ENCODE measurements at regions not wholly inside any gene's neighbourhood (a gene's known extent, or its start where the extent isn't known, plus 50 kb on each side); places are given as distances from the start of the nearest gene placed in this dataset.

GRCh38 chr13:80113714-80114454, 227.0 kb downstream of the SPRY2 start:
- H3K4me3 ChIP-seq = no peak overlapping the region
- no peaks in the 10 kb centered on the region for H3K9me3 ChIP-seq
- intact Hi-C loops (cut with DNase I) = no loop called here
- H3K27ac ChIP-seq = no peak overlapping the region
- DNase-seq = no peak
- no peaks in the 10 kb centered on the region for H3K27me3 ChIP-seq
- no peaks in the 10 kb centered on the region for H3K36me3 ChIP-seq
- H3K9ac ChIP-seq (ENCODE audit: low read depth in 2 of 2, low read length in 2 of 2) = no peak overlapping the region
- TF ChIP-seq CTCF (IDR thresholded peaks at IDR 0.05) = no peak
- no peaks in the 10 kb centered on the region for H3K4me1 ChIP-seq

DNA sequence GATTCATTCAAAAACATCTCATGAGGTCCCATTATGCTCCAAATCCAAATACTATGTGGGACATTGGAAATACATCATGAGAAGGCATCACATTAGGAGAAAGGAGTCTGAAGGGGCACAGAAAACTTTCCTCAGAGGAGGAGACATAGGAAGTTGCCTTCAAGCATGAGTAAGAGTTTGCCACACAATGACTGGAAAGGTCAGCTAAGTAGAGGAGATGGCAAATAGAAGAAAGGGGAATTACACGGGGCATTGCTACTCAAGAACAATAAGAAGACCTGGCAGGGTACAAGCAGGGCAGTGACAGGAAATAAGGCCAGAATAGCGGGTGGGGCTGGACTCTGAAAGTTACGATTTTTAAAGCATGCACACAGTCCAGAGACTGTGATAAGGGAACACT, 231.6 kb downstream of the SPRY2 start:
- Histone ChIP-seq H3K4me3 (no peak overlapping the region), H3K9ac (ENCODE audit: low read depth in 2 of 2, low read length in 2 of 2) (no peak overlapping the region), H3K36me3 (no peaks in the 10 kb centered on the region), H3K9me3 (no peaks in the 10 kb centered on the region), H3K4me1 (no peaks in the 10 kb centered on the region), H3K27ac (no peak overlapping the region), H3K27me3 (no peaks in the 10 kb centered on the region)
- TF ChIP-seq CTCF (IDR thresholded peaks at IDR 0.05) = no peak
- intact Hi-C loops (cut with DNase I) = no loop called here
- no peak for DNase-seq

DNA sequence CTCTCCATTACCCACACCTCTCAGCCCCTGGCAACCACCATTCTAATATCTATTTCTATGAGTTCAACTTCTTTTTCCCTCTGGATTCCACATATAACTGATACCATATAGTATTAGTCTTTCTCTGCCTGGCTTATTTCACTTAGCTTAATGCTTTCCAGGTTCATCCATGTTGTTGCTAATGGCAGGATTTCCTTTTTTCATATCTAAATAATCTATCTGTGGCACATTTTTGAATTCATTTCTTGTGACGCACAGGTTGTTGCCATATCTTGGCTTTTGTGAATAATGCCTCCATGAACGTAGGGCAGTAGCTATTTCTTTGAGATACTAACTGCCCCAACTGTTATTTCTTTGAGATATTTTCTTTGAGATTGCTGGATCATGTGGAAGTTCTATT, 235.6 kb downstream of the SPRY2 start:
- H3K27ac ChIP-seq = no peak overlapping the region
- H3K27me3 ChIP-seq = no peaks in the 10 kb centered on the region
- H3K4me3 ChIP-seq = no peak overlapping the region
- no peak for DNase-seq
- H3K9me3 ChIP-seq = no peaks in the 10 kb centered on the region
- no peak for TF ChIP-seq CTCF (IDR thresholded peaks at IDR 0.05)
- no peaks in the 10 kb centered on the region for H3K36me3 ChIP-seq
- no peak overlapping the region for H3K9ac ChIP-seq (ENCODE audit: low read depth in 2 of 2, low read length in 2 of 2)
- no peaks in the 10 kb centered on the region for H3K4me1 ChIP-seq
- intact Hi-C loops (cut with DNase I) = no loop called here

DNA sequence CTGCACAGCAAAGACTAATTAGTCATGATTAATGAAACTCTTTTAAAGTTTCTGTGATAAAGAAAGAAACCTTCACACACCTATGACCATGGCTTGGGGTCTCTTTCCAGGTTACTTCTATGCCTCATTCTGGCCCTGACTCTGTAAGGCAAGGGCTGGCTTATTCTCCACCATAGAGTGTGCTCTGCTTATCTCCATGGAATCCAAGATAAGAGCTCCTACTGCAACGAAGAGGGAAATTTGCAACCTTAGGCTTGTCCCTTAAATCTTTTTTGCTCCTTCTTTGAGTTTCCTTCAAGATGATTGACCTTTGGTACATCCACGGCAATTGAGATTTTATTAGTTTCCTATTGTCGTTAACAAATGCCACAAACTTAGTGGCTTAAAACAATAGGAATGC, 239.9 kb downstream of the SPRY2 start:
- H3K27me3 ChIP-seq = no peaks in the 10 kb centered on the region
- no peak overlapping the region for H3K27ac ChIP-seq
- H3K4me3 ChIP-seq = no peak overlapping the region
- no peak overlapping the region for H3K9ac ChIP-seq (ENCODE audit: low read depth in 2 of 2, low read length in 2 of 2)
- H3K4me1 ChIP-seq = no peaks in the 10 kb centered on the region
- TF ChIP-seq CTCF (IDR thresholded peaks at IDR 0.05) = no peak
- intact Hi-C loops (cut with DNase I) = no loop called here
- no peak for DNase-seq
- H3K9me3 ChIP-seq = no peaks in the 10 kb centered on the region
- H3K36me3 ChIP-seq = no peaks in the 10 kb centered on the region

- H3K27ac ChIP-seq = no peak overlapping the region
- H3K9me3 ChIP-seq = no peaks in the 10 kb centered on the region
- H3K4me1 ChIP-seq = no peaks in the 10 kb centered on the region
- H3K9ac ChIP-seq (ENCODE audit: low read depth in 2 of 2, low read length in 2 of 2) = no peak overlapping the region
- intact Hi-C loops (cut with DNase I) = no loop called here
- no peaks in the 10 kb centered on the region for H3K27me3 ChIP-seq
- no peak for DNase-seq
- no peak for TF ChIP-seq CTCF (IDR thresholded peaks at IDR 0.05)
- H3K4me3 ChIP-seq = no peak overlapping the region
- H3K36me3 ChIP-seq = no peaks in the 10 kb centered on the region
These were observed 240.3 kb downstream of the SPRY2 start for GRCh38 chr13:80100636-80101035.

Data from colonic mucosa (tissue), 4 donors.